Inflammatory macrophage treated with lipopolysaccharide for 1 hour (primary cell): ENCODE measurements at regions not wholly inside any gene's neighbourhood (a gene's known extent, or its start where the extent isn't known, plus 50 kb on each side); places are given as distances from the start of the nearest gene placed in this dataset.
"Not testable (repeated sequence)": the region's sequence is repeated elsewhere in the genome, so short reads cannot be mapped to it uniquely, and the experiment has no call there.

ENCODE experiments used
- DNase-seq, 2 donors: peaks; one replicate each; pipeline ENCODE4 v3.0.0-alpha.2; 2020 to 2022

DNA sequence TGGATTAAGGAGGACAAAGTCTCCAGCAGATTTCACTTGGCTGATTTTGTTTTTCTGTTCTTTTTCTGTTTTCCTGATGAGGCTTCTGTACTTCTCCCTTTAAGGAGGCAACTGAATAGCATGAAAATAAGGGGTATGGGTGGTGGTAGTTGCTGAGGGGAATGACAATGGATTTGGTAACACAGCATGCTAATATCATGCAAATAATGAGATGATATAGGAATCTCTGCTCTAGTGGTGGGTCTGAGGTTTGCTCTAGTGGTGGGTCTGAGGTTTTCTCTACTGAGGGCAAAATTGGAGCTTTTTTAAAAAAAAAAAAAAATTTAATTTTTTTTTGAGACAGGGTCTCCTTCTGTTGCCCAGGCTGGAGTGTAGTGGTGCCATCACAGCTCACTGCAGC is 139.7 kb downstream of the C9orf152 start:
- DNase-seq = no peak

DNA sequence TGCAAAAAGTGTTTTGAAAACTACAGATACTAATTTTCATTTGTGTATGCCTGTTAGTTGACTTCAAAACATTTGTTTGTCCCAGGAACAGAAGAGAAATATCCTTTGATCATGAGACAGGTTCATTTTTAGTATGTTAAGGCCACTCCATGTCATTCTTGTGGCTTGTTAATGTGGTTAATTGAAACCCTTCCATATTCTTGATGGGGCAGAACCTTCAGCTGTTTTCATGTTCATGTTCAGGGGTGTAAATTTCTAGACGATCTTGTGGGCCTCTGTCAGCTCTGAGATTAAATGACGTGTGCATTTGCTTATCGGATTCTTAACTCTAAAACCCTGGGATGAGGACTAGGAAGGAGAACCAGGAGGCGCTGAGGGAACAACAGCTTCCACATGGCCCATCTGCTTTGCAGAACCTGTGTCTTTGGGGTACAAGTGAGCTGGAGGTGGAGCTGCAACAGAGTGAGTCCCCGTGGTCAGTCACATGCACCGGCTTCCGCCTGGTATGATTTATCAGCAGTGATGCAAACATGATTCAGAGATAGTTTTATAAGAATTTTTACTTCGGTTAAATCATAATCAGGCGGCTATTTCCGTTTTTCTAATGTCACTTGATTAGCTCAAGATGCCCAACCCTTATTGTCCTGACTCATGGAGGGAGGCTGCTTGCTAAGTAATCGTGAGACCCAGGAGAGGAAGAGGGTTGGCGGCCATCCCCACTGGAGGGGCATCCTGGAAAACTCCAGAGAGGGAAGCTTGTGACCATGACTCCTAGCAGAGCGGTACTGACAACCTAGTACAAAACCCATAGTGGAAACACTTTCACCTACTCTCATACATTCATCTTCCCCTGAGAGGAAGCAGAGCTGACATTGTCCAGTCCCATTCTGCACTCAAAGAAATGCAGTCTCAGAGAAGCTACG is 138.4 kb downstream of the C9orf152 start:
- DNase-seq = peak; percentile 89 to 99

DNA sequence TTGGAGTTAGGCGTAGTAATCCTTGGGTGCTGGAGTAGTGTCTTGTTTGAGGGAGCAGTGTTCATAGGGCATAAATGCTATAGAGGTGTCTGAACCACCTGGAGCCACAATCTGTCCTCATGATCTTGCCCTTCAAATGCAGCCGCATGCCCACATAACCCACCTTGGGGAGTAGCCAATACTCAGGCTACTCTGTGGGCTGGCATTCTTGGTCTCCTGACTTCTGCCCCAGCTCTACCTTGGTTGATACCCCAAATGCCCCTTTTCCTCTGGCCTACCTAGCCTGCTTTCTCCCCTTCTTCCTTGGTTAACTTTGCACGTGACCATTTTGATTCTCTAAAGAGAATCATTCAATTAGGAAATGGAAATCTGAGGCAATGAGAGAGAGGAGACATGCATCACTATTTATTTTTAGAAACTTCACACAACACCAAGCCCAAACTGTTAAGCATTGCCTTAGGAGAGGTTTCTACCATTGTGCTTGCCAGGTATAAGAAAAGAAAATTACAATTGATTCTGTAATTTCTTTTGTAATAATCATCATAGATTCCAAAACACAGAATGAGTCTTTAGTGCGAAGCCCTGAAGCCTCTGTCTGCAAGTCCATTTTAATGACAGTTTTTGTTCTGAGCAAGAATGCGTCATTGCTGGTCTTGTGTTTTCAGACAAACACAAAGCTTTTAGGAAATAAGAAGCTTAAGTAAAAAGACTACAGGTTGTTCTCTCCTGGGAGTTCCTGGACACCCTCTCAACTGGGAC is 135.2 kb downstream of the C9orf152 start:
- no peak for DNase-seq

DNA sequence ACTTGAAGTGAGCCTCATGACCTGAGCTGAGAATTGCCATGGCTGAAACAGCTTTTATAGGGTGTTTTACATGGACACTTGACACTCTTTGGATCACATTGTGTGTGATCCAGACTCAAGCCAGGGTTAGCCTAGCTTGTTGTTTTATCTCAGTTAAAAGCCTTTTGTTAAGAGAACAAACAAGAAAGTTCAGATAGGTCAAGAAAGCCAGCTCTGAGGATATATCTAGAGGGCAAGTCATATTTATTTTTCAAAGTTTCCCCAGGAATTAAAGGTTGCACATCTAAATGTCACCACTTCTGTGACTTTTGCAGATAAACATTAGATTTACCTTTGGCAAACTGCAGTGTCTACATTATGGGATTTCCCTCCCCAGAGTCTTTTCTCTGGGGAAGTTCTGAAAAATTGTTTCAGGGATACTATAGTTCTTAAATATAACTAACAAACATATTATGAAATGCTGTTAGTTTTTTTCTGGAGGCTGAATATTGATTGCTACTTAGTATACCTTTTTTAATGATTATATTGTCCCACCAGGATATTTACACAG is 134.5 kb downstream of the C9orf152 start:
- peak; percentile 66 to 86 for DNase-seq

DNA sequence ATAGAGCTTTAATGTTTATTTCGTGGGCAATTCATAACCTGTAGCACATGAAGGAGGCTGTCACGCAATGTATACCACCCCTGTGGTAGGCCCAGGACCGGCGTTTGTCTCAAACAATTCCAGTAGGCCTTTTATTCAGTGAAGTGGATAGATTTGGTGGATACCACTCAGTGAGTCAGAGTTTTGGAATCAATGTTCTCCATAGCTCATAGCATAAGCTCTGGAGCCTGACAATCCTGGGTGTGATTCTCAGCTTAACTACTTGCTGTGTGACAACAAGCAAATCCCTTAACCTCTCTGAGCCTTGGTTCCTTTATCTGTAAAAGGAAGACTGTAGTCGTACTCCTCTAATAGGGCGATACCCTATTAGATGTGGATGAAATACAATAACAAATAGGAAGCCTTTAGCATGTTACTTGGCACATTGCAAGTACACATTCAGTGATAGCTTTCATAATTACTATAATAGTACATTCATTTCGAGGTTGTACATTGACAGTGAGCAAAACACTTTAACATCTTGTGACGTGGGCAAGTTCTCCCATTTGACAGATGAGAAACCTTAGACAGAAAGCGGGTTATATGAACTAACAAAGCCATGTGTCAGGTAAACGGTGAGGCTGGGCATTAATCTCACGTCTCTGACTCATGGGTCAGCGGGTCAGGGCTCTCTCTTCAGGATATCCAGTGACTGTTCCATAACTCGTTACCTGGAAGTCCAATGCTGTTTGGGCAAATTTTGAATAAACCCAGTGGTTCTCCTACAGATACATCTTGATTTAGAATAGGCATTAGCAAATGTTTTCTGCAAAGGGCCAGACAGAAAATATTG is 130.8 kb downstream of the C9orf152 start:
- DNase-seq = no peak

DNA sequence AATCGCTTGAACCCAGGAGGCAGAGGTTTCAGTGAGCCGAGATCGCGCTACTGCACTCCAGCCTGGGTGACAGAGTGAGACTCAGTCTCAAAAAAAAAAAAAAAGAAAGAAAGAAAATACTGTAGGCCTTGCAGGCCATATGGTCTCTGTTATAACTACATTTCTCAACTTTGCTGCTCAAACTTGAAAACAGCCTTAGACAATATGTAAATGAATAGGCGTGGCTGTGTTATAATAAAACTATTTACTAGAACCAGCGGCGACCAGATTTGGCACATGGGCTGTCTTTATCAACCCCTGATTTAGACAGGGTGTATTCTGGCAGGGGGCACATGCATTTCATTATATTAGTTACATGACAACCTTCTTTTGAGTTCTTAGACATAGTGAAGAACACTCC is 130.0 kb downstream of the C9orf152 start:
- no peak for DNase-seq

DNA sequence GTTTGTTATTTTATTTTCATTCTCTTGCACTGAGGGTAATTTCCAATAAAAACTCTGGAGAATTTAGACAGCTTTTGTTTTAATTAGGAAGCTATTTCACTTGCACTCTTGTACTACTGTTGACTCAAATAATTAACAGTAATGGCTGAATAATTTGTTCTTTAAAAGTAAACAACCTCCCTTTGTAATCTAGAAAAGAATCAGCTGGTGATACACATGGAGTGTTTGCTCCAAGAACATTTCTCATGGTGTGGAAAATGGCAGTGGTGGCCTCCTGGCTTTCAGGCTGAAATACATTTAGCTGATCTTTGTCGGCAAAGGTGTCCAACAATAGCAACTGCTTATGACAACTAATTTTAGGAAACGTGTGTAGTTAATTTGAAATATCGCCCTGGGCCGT is 129.4 kb downstream of the C9orf152 start:
- DNase-seq = no peak

DNA sequence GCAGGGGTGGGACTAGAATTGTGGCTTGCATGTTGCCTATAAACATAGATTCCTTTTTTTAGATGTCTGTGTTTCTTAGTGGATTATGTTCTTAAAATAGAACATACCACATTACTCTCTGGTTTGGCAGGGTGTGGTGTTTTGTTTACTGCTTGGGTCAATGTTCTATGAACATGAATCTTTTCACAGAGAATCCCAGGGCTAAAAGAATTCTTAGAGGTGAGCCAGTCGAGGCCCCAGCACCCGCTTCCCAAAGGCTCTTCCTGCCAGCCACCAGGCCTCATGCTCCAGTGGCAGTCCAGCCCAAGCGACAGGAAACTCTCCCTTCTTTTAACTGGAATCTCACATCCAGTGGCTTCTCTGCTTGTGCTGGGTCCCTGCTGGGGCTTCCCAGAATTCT is 126.6 kb downstream of the C9orf152 start:
- no peak for DNase-seq

DNA sequence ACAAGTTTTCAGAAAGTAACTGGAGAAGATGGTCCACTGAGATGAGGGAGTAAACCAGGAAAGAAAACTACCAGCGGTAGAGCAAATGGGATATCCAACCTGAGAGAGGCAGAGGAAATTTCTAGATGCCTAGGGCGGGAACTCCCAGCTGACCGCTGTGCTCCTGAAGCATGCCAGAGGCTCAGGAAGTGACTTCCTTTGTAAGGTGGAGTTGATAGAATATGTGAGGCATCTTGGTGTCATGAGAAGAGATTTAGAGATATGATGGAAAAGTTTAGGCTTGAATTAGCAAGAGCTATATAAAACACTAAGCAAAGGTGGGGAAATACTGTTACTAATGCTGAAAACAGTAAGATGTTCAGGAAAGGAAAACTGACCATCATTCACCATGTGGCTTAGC is 124.1 kb downstream of the C9orf152 start:
- DNase-seq = no peak

DNA sequence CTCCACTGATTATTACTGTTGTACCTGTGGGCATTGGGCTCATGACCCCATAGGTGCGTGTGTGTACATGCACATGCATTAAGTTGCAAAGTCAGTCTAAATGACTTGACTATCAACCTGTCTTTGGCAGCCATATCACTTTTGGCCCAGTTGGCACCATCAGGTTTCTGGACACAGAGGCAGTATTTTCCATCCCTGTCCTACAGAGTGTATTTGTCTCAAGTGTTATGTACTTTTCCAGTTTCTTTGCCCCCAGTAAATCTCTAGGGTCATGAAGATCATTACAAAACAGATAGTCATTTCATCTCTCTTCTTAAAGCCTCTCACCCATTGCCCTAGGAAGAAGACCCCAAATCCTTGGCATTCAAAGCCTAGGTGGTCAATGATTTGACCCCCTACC is 121.4 kb downstream of the C9orf152 start:
- DNase-seq = no peak

DNA sequence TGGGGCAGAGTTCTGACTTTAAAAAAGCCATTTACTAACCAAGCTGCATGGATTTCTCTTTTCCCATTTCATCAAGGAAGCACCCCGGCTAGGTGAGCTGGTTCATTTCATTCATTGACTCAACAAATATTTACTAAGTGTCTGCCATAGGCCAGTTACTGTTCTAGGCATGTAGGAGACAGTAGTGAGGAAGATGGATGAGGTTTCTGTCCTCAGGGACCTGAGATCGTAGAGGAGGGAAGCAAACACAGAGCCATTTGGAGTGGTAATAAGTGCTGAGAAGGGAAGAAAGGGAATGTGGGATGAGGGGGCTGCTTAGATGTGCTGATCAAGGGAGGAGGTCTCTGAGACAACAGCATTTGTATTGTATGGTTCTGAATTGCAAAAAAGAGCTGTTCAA is 120.4 kb downstream of the C9orf152 start:
- DNase-seq = no peak

DNA sequence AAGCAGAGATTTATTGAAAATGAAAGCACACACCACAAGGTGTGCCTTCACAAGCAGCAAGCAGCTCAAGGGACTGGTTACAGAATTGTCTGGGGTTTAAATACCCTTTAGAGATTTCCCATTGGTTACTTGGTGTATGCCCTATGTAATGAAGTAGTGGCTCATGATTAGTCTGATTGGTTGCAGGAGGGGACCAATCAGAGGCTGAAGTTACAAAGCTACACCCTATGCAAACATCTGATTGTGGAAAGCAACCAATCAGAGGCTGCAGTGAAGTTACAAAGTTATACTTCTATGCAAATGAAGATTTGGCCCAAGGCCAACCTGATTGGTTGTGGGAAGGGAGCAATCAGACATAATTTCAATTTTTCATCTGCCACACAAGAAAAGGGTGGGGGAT is 119.9 kb downstream of the C9orf152 start:
- DNase-seq = no peak

DNA sequence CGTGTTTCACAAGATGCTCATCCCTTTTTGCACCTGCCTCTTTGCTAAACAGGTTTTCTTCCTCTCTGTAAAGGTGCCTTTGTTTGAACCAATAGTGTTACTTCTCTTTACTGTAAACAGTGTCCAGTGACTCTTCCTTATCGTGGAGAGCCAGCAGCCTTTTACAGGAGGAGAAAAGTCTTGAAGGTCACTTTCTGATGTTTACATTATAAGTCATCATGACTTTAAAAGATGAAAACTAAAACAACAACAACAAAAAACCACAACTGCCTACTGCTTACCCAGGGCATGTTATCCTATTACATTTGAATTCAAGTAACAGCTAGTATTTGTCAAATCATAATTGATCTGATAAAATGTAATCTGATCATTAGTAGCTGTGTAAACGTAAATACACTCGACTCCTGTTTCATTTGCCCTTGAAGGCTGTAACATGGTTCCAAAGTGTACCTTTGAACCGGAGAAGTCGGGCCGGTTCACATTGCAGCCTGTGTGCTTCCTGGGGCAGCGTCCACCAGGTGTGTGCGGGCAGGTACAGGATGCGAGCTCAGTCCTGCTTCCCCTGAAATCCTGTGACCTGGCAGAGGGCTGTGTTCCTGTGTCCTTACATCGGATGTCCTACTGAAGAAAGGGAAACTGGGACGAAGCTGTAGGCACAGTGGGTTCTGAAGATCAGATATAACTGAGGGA is 118.1 kb downstream of the C9orf152 start:
- no peak for DNase-seq

DNA sequence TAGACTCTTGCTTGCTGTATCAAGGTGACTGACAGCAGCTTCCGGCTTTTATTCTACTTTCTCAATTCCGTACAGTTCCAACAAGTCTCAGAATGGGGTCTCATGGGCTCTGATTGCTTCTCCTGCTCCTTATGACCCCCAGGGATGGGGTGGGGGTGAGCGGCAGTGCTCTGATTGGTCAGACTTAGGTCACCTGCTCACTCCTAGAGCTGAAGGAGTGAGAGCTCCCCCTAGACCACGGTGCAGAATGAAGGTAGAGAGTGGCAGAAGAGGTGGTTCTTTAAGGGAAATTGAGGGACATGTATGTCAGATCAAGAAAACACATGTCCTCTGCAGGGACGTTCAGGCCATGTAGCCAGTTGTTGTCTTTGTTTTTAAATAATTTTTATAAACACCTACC is 115.2 kb downstream of the C9orf152 start:
- no peak for DNase-seq

DNA sequence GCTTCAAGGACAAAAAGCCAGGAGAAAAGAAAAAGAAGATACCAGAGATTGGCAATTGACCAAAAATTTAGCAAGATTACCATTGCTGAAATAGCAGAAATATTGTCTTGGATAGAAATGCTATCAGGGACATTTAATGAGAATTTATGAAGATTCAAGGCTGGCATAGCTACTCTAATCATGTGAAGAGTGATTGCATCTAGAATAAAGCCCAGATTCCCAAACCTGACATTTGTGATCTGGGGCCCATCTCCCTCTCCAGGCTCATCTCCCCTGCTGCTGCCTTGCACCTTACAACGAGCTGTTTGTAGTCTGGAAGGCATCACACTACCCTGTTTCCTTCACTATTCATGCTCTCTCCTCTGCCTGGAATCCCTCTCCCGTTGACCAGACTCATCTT is 114.5 kb downstream of the C9orf152 start:
- no peak for DNase-seq

DNA sequence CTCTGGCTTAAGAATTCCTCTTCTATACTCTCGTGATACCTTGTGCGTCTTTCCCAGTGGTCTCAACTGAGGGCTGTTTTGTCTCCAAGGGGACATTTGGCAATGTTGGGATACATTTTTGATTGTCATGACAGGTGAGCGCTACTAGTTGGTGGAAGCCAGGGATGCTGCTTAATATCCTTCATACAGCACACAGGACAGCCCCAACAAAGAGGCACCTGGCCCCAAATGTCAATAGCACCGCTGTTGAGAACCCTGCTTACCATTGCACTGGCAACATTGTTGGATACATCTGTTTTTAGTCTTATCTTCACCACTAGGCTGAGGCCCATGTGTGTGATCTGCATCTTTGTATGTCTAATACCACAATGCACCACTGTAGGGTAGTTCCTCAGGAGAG is 114.1 kb downstream of the C9orf152 start:
- DNase-seq = no peak

DNA sequence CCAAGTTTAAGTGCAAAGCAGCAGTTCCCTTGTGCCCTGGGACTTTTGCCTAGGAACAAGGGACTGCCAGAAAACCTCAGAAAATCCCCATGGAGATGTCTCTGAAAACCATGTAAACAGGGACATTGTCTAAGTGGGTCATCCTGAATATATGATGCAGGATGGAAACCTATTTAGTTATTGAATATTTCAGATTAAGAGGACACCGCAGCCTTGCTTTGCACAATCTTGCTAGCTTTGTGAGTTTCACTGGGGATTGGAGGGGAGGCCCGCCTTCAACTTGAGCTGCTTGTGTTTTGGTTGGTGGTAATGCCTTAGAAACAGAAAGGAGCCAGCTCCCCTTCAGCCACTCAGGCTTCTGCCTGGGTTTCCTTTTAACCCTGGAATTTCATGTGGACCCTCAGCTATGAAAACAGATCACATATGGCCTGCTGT is 112.8 kb downstream of the C9orf152 start:
- DNase-seq = no peak

DNA sequence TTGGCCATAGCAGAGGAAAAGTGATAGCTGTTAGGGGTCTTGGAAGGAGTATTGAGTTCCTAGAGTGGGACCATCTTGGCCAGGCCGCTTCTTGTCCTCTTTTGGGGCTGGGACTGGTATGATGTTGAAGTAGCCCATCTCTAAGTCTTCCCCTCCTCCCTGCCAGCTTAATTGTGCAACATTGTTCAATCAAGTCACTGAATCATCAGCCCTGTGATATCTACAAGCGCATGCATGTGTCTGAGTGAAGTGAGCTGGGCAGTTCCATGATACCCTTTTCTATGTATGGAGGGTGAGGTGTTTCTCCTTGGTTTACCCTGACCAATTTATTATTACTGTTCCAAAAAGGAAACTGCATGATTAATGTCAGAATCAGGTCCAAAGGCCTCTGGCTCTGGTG is 112.2 kb downstream of the C9orf152 start:
- DNase-seq = peak; percentile 52 to 68

DNA sequence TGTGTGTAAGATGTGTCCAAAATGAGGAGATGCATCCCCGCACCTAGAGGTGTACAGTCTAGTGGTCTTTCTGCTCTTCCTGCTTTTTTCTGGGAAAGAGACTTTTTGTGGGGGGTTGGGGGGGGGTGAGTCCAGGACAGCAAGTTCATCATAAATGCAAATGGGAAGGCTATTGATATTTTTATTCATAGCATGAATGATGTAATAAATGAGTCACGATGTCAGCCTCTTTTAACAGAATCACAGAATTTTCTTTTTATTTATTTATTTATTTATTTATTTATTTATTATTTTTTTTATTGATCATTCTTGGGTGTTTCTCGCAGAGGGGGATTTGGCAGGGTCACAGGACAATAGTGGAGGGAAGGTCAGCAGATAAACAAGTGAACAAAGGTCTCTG is 111.3 kb downstream of the C9orf152 start:
- DNase-seq = not testable (repeated sequence)

DNA sequence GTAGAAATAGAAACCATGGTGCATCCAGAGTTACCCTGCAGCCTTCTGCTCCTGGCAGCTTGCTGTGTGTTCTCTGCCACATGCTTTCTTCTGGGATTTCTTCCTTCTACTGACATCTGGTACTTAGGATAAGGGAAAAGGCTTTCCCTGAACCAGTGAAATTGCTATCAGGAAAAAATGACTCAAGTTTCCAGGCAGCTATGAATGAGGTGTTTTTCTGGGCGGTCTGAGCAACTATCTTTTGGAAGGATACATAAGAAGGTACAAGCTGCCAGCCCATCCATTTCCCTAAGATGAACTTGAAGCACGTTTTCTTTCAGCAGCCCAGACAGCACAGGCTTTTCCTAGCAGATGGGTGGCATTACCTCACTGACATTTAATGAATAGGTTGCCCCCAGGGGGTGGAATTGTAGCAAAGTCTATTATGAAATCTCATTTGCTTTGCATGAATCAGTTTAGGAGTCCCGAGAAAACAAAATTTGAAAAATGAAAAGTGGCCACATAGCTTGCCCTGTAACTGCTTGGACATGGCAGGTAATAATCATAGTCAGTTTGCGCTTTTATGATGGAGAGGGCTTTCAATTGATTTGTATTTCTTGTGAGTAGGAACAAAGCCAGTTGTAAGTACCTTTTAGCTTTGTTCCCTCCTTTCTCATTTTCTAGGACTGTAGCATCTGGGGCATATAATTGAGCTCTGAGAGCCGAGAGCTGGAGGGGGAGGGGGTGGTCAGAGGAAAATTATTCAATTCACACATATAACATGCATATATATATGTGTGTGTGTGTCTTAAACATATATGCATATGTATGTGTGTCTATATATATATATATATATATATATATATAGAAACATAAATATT is 108.5 kb downstream of the C9orf152 start:
- DNase-seq = no peak

DNA sequence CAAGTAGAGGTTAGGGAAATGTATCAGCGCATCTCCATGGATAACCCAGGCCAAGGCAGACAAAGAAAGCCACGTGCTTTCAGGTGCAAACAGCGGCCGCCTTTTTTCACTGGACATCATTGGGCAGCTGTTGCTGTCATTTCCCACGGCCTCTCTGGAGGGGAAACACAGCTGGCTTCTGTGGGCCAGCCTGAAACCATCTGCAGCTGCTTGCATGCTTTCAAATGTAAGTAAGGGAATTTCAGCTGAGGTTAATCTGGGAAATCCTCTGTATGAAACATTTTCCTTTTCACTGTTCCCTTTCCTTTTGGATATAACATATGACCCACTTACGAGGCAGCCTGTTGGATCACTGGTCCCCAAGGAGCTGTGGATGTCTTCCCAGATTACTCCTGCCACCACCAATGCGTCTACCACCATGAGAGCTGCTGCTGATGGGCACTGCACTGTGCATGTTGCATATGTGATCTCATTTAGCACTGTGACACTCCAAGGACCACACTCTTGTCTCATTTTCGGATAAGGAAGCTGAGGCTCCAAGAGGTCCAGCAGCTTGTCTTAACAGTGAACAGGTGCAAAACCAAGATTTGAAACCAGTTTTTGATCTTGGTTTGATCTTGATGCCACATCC is 106.3 kb downstream of the C9orf152 start:
- DNase-seq = no peak
